Activated CD4-positive, CD25-positive, alpha-beta regulatory T cell treated with anti-CD3 and anti-CD28 coated beads, Interleukin-2, amount 50 U/mL, for 24 hours (primary cell): ENCODE measurements at regions not wholly inside any gene's neighbourhood (a gene's known extent, or its start where the extent isn't known, plus 50 kb on each side); places are given as distances from the start of the nearest gene placed in this dataset.
"Not testable (repeated sequence)": the region's sequence is repeated elsewhere in the genome, so short reads cannot be mapped to it uniquely, and the experiment has no call there.

ENCODE experiments used
- ATAC-seq, 2 donors: fragments of 150-1000 bp; cut with Tn5 transposase; one replicate each; pipeline ENCODE4 v1.10.0; 2021; ENCODE audit warnings: mild to moderate bottlenecking in 1 of 2, moderate library complexity in 1 of 2

GRCh38 chr4:159673221-159673620, 570.3 kb downstream of the RAPGEF2 start:
- ATAC-seq: no peak

- no peak for ATAC-seq
These were observed 571.4 kb downstream of the RAPGEF2 start for GRCh38 chr4:159674241-159674640.

- no peak for ATAC-seq
These were observed 574.6 kb downstream of the RAPGEF2 start for GRCh38 chr4:159677521-159677920.

- no peak for ATAC-seq
These were observed 580.1 kb downstream of the RAPGEF2 start for GRCh38 chr4:159682996-159683395.

- ATAC-seq: no peak
These were observed 581.2 kb downstream of the RAPGEF2 start for GRCh38 chr4:159684061-159684460.

- no peak for ATAC-seq
These were observed 582.6 kb downstream of the RAPGEF2 start for GRCh38 chr4:159685340-159686092.

- no peak for ATAC-seq
These were observed 586.6 kb downstream of the RAPGEF2 start for GRCh38 chr4:159689526-159689925.

- no peak for ATAC-seq
These were observed 594.7 kb downstream of the RAPGEF2 start for GRCh38 chr4:159697322-159698283.

- no peak for ATAC-seq
These were observed 595.5 kb downstream of the RAPGEF2 start for GRCh38 chr4:159698336-159698735.

GRCh38 chr4:159702200-159702599, 599.3 kb downstream of the RAPGEF2 start:
- no peak for ATAC-seq

- ATAC-seq: no peak
These were observed 602.5 kb downstream of the RAPGEF2 start for GRCh38 chr4:159705334-159705733.

- no peak for ATAC-seq
These were observed 603.8 kb downstream of the RAPGEF2 start for GRCh38 chr4:159706704-159707103.

- not testable (repeated sequence) for ATAC-seq
These were observed 612.3 kb downstream of the RAPGEF2 start for GRCh38 chr4:159715180-159715579.

GRCh38 chr4:159719531-159719930, 616.7 kb downstream of the RAPGEF2 start:
- no peak for ATAC-seq

- ATAC-seq: no peak
These were observed 619.2 kb downstream of the RAPGEF2 start for GRCh38 chr4:159722052-159722451.

- ATAC-seq: no peak
These were observed 620.0 kb downstream of the RAPGEF2 start for GRCh38 chr4:159722918-159723317.

GRCh38 chr4:159723341-159724048, 620.6 kb downstream of the RAPGEF2 start:
- no peak for ATAC-seq

- no peak for ATAC-seq
These were observed 622.7 kb downstream of the RAPGEF2 start for GRCh38 chr4:159725571-159725970.

- no peak for ATAC-seq
These were observed 632.7 kb downstream of the RAPGEF2 start for GRCh38 chr4:159735281-159736207.

- no peak for ATAC-seq
These were observed 633.5 kb downstream of the RAPGEF2 start for GRCh38 chr4:159736411-159736810.

- no peak for ATAC-seq
These were observed 641.1 kb downstream of the RAPGEF2 start for GRCh38 chr4:159743971-159744370.

- ATAC-seq: no peak
These were observed 645.1 kb downstream of the RAPGEF2 start for GRCh38 chr4:159747983-159748382.
